ENCODE measurements at regions not wholly inside any gene's neighbourhood (a gene's known extent, or its start where the extent isn't known, plus 50 kb on each side); places are given as distances from the start of the nearest gene placed in this dataset.
"Not testable (repeated sequence)": the region's sequence is repeated elsewhere in the genome, so short reads cannot be mapped to it uniquely, and the experiment has no call there.

- H3K27ac ChIP-seq; intact Hi-C loops (cut with DNase I); H3K4me1 ChIP-seq; H3K27me3 ChIP-seq; H3K36me3 ChIP-seq; H3K9me3 ChIP-seq; DNase-seq (ENCODE audit: extremely low spot score in 2 of 2); H3K4me3 ChIP-seq: not testable (repeated sequence)
Measured at GRCh38 chr1:25171013-25171412, 61.3 kb downstream of the SYF2 start.

GRCh38 chr1:25170439-25170838, 61.9 kb downstream of the SYF2 start:
- Histone ChIP-seq H3K27ac (no peak overlapping the region), H3K27me3 (no peaks in the 10 kb centered on the region), H3K4me3 (no peak overlapping the region), H3K36me3 (no peaks in the 10 kb centered on the region), H3K9me3 (no peaks in the 10 kb centered on the region), H3K4me1 (no peaks in the 10 kb centered on the region)
- DNase-seq (ENCODE audit: extremely low spot score in 2 of 2): no peak
- TF ChIP-seq CTCF (IDR thresholded peaks at IDR 0.05) (no peak), POLR2AphosphoS5 (IDR thresholded peaks at IDR 0.05; ENCODE audit: insufficient read depth in 1 of 2, low read depth in 1 of 2) (no peak), POLR2A (IDR thresholded peaks at IDR 0.05) (no peak)
- intact Hi-C loops (cut with DNase I): no loop called here

- no peak for TF ChIP-seq POLR2A (IDR thresholded peaks at IDR 0.05)
- TF ChIP-seq CTCF (IDR thresholded peaks at IDR 0.05): no peak
- no peak for TF ChIP-seq POLR2AphosphoS5 (IDR thresholded peaks at IDR 0.05; ENCODE audit: insufficient read depth in 1 of 2, low read depth in 1 of 2)
Measured at GRCh38 chr1:25169610-25170009, 62.7 kb downstream of the SYF2 start.

DNA sequence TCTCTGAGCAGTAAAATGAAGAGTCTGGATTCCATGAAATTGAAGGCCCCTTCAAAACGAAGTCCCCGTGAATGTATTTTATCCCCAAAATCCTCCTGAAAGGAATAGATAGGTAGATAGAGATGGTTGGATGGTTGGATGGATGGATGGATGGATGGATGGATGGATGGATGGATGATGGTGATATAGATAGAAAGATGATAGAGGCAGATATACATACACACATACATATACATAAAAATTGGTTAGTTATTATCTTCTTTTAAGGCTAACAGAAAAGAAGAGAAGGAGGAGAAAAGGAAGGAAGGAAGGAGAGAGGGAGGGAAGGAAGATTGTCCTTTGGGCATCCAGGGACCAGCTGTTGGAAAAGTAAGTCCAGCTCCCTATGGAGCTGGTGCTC, 63.1 kb downstream of the SYF2 start:
- no peak for TF ChIP-seq POLR2AphosphoS5 (IDR thresholded peaks at IDR 0.05; ENCODE audit: insufficient read depth in 1 of 2, low read depth in 1 of 2)
- TF ChIP-seq POLR2A (IDR thresholded peaks at IDR 0.05): no peak
- no peak for TF ChIP-seq CTCF (IDR thresholded peaks at IDR 0.05)
- H3K4me1 ChIP-seq: no peaks in the 10 kb centered on the region
- no peaks in the 10 kb centered on the region for H3K27me3 ChIP-seq
- intact Hi-C loops (cut with DNase I): no loop called here
- no peak for DNase-seq (ENCODE audit: extremely low spot score in 2 of 2)
- no peaks in the 10 kb centered on the region for H3K36me3 ChIP-seq
- no peak overlapping the region for H3K4me3 ChIP-seq
- H3K27ac ChIP-seq: no peak overlapping the region
- H3K9me3 ChIP-seq: no peaks in the 10 kb centered on the region

More at GRCh38 chr1:25169610-25170009, 62.7 kb downstream of the SYF2 start:
- Histone ChIP-seq H3K27ac (no peak overlapping the region), H3K4me3 (no peak overlapping the region), H3K36me3 (no peaks in the 10 kb centered on the region), H3K27me3 (no peaks in the 10 kb centered on the region), H3K4me1 (no peaks in the 10 kb centered on the region), H3K9me3 (no peaks in the 10 kb centered on the region)
- intact Hi-C loops (cut with DNase I): no loop called here
- DNase-seq (ENCODE audit: extremely low spot score in 2 of 2): no peak

DNA sequence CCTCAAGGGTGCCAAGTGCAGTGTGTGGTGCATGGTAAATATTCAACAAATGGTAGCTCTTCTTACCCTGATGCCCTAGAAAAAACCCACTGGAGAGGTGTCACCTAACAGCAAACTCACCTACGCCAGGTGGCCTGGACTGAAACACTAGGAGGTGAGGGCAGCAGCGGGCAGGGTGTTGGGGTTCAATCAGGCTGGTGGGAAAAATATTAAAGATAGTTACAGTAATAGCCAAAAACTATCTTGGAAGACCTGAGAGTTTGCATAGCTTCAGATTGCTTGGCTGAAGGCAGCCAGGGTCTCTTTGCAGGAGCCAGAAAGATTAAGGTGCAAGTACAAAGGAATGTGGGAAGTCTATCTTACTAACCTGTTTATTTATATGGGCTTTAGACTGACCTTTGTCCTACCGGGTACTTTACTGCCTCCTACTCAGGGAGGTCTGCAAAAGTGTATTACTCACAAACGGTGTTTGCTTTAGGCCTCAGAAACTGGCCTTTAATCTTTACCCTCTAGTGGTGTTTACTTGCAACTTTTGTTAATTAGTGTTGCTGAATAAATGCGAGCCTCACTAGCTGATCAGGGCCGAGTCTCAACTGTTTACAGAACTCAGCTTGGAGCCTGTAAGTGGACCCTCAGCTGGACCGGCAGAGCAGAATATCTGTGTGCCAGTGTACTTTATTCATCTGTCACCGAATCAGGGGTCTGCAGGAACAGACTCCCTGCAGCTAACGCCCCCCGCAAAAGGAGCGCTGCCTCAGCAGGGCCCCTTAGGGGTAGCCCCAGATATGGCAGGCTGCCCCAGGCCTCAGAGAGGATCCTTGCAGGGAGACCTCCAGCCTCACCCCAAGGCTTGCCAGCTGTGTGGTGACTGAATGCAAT, 63.9 kb downstream of the SYF2 start:
- intact Hi-C loops (cut with DNase I): no loop called here
- no peak overlapping the region for H3K4me3 ChIP-seq
- H3K4me1 ChIP-seq: no peaks in the 10 kb centered on the region
- no peaks in the 10 kb centered on the region for H3K36me3 ChIP-seq
- no peaks in the 10 kb centered on the region for H3K27me3 ChIP-seq
- no peaks in the 10 kb centered on the region for H3K9me3 ChIP-seq
- H3K27ac ChIP-seq: no peak overlapping the region
- no peak for TF ChIP-seq POLR2AphosphoS5 (IDR thresholded peaks at IDR 0.05; ENCODE audit: insufficient read depth in 1 of 2, low read depth in 1 of 2)
- TF ChIP-seq POLR2A (IDR thresholded peaks at IDR 0.05): no peak
- TF ChIP-seq CTCF (IDR thresholded peaks at IDR 0.05): no peak
- no peak for DNase-seq (ENCODE audit: extremely low spot score in 2 of 2)
